Immature natural killer cell (primary cell): ENCODE measurements at regions not wholly inside any gene's neighbourhood (a gene's known extent, or its start where the extent isn't known, plus 50 kb on each side); places are given as distances from the start of the nearest gene placed in this dataset.
"Not testable (repeated sequence)": the region's sequence is repeated elsewhere in the genome, so short reads cannot be mapped to it uniquely, and the experiment has no call there.

ENCODE experiments used
- DNase-seq, 3 donors: peaks; one replicate each; pipeline ENCODE4 v3.0.0; 2022; ENCODE audit warnings: mixed read lengths in 1 of 3
- H3K27ac Mint-ChIP-seq, 6 donors: one replicate each; pipeline ENCODE4 v1.8.0; 2020; ENCODE audit warnings: mixed read lengths in 6 of 6, mild to moderate bottlenecking in 5 of 6, inconsistent platforms in 4 of 6, moderate library complexity in 3 of 6
- H3K27me3 Mint-ChIP-seq, 3 donors: one replicate each; pipeline ENCODE4 v1.8.0; 2020 to 2021; ENCODE audit warnings: low read depth in 3 of 3, mild to moderate bottlenecking in 3 of 3, mixed read lengths in 3 of 3, moderate library complexity in 3 of 3, inconsistent platforms in 1 of 3
- H3K36me3 Mint-ChIP-seq, 3 donors: one replicate each; pipeline ENCODE4 v1.8.0; 2020; ENCODE audit warnings: mixed read lengths in 3 of 3, inconsistent platforms in 2 of 3, mild to moderate bottlenecking in 2 of 3
- H3K4me1 Mint-ChIP-seq, 2 donors: one replicate each; pipeline ENCODE4 v1.8.0; 2020; ENCODE audit warnings: inconsistent platforms in 2 of 2, mild to moderate bottlenecking in 2 of 2, mixed read lengths in 2 of 2, moderate library complexity in 1 of 2
- H3K4me3 Mint-ChIP-seq, 5 donors: one replicate each; pipeline ENCODE4 v1.8.0; 2020; ENCODE audit warnings: mild to moderate bottlenecking in 5 of 5, mixed read lengths in 5 of 5, inconsistent platforms in 3 of 5, moderate library complexity in 3 of 5
- H3K9me3 Mint-ChIP-seq, 6 donors: one replicate each; pipeline ENCODE4 v1.8.0; 2020; ENCODE audit warnings: mild to moderate bottlenecking in 6 of 6, mixed read lengths in 6 of 6, inconsistent platforms in 4 of 6, moderate library complexity in 3 of 6

DNA sequence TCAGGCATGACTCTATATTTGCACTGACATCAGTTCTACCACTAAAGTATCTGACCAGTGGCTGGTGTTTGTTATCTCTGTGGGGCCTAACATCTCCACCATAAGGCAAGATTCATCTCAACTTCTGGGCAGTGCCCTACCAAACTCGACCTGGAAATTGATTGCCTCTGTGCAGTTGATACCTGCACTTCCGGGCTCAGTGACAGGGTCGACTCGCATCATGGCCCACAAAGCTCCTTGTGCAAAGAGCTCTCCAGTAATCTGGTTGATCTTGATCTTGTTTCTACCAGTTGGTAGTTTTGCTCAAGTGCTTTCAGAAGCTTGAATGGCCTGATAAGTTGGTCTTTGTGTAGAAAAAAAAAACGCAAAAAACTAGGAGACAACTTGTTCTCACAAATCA lies 501.1 kb upstream of the JAG1 start:
- no peak overlapping the region for H3K27ac Mint-ChIP-seq
- no peak for DNase-seq
- H3K9me3 Mint-ChIP-seq, result peaks cover 0 to 9% (median 3%) of the 10 kb centered on the region in 6 donors
- H3K27me3 Mint-ChIP-seq, result peaks cover 0 to 3% (median under 1%) of the 10 kb centered on the region in 3 donors
- H3K4me1 Mint-ChIP-seq, result no peaks in the 10 kb centered on the region
- no peaks in the 10 kb centered on the region for H3K36me3 Mint-ChIP-seq
- no peak overlapping the region for H3K4me3 Mint-ChIP-seq

DNA sequence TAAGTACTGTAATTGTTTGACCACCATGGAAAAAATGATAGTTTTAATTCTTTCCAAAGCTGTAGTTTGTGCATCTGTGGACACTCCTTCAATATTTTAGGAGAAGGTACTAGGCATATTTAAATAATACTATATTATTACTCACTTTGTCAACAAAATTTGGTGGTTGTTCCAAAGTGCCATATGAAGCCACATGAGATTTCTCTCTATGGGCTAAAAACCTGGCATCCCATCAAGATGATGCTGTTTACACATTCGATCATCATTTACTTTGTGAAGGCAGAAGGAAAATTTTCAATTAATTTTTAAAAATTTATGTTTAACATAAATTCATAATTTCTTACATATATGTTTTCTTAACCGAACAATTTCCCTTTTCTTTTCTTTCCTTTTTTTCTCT lies 502.6 kb upstream of the JAG1 start:
- peaks cover 0 to 3% (median 0%) of the 10 kb centered on the region in 3 donors for H3K36me3 Mint-ChIP-seq
- no peak overlapping the region for H3K4me3 Mint-ChIP-seq
- peaks cover 0 to 9% (median 3%) of the 10 kb centered on the region in 6 donors for H3K9me3 Mint-ChIP-seq
- no peak overlapping the region for H3K27ac Mint-ChIP-seq
- no peak for DNase-seq
- H3K4me1 Mint-ChIP-seq, result no peaks in the 10 kb centered on the region
- peaks cover 0 to 4% (median 0%) of the 10 kb centered on the region in 3 donors for H3K27me3 Mint-ChIP-seq

DNA sequence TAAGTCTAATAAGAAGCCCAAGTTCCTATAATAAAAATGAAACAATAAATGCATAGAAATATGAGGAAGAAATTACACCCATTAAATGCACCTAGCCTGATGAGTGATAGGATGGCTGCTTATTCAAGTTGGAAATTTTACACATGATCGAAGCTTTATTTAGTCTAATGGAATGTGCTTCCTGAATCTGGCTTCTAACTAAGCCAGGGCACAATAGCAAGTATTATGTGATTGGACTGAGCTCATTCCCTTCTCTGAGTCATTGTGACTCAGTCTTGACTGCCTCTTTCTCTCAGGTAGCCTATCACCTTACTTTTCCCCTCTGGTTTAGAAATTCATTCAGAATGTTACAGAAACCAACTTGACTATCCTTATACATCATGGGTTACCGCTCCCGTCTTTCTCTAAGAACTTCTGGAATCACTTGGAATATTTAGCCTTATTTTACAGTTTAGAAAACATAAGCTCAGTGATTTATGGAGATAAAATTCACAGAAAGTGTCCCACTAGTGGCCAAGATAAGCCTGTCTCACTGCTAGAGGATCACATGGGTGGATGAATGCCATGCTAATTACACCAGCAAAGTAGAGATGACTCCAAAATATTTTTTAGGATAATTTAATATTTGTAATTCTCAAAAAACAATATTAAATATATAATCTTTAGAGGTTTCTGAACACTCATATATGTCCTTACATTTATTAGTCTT lies 505.3 kb upstream of the JAG1 start:
- Mint-ChIP-seq H3K4me1 (no peaks in the 10 kb centered on the region), H3K27me3 (peaks cover 0 to 6% (median 0%) of the 10 kb centered on the region in 3 donors), H3K9me3 (peaks cover 0 to 9% (median 1%) of the 10 kb centered on the region in 6 donors), H3K27ac (no peak overlapping the region), H3K4me3 (no peak overlapping the region), H3K36me3 (peaks cover 0 to 3% (median 0%) of the 10 kb centered on the region in 3 donors)
- no peak for DNase-seq

DNA sequence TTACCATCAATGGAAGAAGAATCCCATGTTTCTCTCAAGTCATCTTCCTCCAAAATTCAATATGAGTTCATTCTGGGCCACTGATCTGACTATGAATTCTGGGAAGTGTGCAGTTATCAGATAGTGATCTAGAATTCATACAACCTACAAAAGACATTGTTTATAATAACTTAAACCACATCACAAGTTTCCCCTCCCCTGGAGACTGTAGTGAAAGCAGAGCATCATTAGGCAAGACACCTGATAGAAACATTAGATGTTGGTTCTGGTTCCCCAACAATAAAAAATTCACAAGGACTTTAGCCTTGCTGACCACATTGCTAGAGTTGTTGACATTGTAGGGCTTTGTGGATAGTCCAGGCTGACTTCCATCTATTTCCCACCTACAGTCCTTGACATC lies 506.4 kb upstream of the JAG1 start:
- Mint-ChIP-seq H3K27ac (no peak overlapping the region), H3K9me3 (peaks cover 0 to 10% (median 3%) of the 10 kb centered on the region in 6 donors), H3K27me3 (peaks cover 0 to 6% (median 0%) of the 10 kb centered on the region in 3 donors), H3K4me3 (no peak overlapping the region), H3K4me1 (no peaks in the 10 kb centered on the region), H3K36me3 (peaks cover 0 to 3% (median 0%) of the 10 kb centered on the region in 3 donors)
- no peak for DNase-seq

DNA sequence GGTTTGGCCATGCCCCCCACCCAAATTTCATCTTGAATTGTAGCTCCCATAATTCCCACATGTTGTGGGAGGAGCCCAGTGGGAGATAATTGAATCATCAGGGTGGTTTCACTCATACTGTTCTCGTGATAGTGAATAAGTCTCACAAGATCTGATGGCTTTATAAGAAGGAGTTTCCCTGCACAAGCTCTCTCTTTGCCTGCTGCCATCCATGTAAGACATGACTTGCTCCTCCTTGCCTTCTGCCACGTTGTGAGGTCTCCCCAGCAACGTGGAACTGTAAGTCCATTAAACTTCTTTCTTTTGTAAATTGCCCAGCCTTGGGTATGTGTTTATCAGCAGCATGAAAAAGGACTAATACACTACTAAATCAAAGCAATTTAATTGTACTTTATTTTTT lies 507.3 kb upstream of the JAG1 start:
- H3K27ac Mint-ChIP-seq, DNase-seq, H3K4me1 Mint-ChIP-seq, H3K27me3 Mint-ChIP-seq, H3K4me3 Mint-ChIP-seq, H3K36me3 Mint-ChIP-seq: not testable (repeated sequence)
- H3K9me3 Mint-ChIP-seq, result peaks cover 0 to 10% (median 2%) of the 10 kb centered on the region in 6 donors

DNA sequence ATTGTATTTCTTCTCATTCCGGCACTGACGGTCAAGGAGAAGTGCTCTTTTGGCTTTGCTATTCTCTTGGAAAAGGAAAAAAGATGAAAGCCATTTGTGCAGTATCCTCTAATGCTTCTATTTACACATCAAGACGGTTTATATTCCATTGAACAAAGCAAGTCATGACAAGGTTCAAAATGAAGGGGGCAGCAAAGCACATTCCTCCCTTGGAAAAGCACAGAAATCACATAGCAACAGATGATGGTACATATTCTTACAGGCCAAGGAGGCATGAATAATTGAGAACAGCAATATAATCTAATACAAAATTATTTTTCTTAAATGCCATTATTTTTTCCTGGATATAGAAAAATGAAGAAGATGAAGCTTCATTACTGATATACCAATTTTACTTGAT lies 508.2 kb upstream of the JAG1 start:
- H3K9me3 Mint-ChIP-seq, result peaks cover 0 to 9% (median 2%) of the 10 kb centered on the region in 6 donors
- no peaks in the 10 kb centered on the region for H3K4me1 Mint-ChIP-seq
- peaks cover 0 to 6% (median 0%) of the 10 kb centered on the region in 3 donors for H3K27me3 Mint-ChIP-seq
- no peak for DNase-seq
- H3K36me3 Mint-ChIP-seq, result peaks cover 0 to 3% (median 0%) of the 10 kb centered on the region in 3 donors
- H3K27ac Mint-ChIP-seq, result no peak overlapping the region
- H3K4me3 Mint-ChIP-seq, result no peak overlapping the region

DNA sequence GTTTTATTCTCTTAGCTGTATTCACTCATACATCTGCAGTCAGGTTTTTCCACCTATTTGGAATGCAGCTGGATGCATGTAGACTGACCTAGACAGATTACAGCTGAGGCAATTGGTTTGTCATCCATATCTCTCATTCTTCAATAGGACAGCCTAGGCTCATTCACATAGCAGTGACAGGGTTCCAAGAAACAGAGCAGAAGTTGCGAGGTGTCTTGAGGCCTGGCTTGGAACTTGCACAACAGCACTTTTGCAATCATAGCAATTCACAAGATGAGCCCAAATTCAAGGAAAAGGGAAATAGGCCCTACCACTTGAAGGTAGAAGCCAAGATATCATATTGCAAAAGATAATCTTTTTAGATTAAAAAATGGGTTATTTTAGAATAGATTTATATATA lies 508.9 kb upstream of the JAG1 start:
- H3K4me3 Mint-ChIP-seq, result no peak overlapping the region
- H3K4me1 Mint-ChIP-seq, result no peaks in the 10 kb centered on the region
- H3K27ac Mint-ChIP-seq, result no peak overlapping the region
- DNase-seq, result no peak
- peaks cover 0 to 7% (median 2%) of the 10 kb centered on the region in 6 donors for H3K9me3 Mint-ChIP-seq
- peaks cover 0 to 6% (median 5%) of the 10 kb centered on the region in 3 donors for H3K27me3 Mint-ChIP-seq
- peaks cover 0 to 3% (median 0%) of the 10 kb centered on the region in 3 donors for H3K36me3 Mint-ChIP-seq

DNA sequence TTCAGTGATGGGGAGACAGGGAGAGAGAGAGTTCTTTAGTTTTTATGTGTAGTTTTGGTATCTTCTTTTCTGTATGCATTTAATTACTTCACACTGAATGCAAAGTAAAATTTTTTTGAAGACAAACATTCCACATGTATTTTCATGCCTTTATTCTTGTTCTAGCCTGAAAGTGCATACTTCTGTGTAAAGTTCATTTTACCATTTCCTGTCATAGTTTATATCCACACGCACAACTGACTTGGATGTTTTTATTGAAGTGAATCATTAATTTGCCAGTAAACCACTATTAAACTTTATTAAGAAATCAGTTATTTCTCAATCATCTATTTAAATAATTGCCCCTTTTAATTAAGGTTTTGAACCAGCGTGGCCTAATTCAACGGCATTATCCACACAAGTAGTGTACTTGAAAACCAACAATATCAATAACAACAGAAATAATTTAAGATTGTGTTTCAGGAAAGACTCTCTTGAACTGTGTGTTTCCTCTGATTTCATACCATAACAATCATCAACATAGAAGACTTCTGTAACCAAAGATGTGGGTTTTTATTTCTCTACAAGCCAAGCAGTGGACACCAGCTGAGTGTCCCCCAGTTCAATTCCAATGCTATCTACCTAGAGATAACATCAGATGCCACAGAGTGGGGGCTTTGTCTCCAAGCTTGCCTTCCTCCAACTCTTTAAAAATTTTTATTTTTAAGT lies 512.7 kb upstream of the JAG1 start:
- H3K36me3 Mint-ChIP-seq, result no peaks in the 10 kb centered on the region
- no peak for DNase-seq
- H3K9me3 Mint-ChIP-seq, result peaks cover 0 to 6% (median under 1%) of the 10 kb centered on the region in 6 donors
- H3K4me1 Mint-ChIP-seq, result no peaks in the 10 kb centered on the region
- no peak overlapping the region for H3K27ac Mint-ChIP-seq
- peaks cover 1 to 5% (median 4%) of the 10 kb centered on the region in 3 donors for H3K27me3 Mint-ChIP-seq
- no peak overlapping the region for H3K4me3 Mint-ChIP-seq

DNA sequence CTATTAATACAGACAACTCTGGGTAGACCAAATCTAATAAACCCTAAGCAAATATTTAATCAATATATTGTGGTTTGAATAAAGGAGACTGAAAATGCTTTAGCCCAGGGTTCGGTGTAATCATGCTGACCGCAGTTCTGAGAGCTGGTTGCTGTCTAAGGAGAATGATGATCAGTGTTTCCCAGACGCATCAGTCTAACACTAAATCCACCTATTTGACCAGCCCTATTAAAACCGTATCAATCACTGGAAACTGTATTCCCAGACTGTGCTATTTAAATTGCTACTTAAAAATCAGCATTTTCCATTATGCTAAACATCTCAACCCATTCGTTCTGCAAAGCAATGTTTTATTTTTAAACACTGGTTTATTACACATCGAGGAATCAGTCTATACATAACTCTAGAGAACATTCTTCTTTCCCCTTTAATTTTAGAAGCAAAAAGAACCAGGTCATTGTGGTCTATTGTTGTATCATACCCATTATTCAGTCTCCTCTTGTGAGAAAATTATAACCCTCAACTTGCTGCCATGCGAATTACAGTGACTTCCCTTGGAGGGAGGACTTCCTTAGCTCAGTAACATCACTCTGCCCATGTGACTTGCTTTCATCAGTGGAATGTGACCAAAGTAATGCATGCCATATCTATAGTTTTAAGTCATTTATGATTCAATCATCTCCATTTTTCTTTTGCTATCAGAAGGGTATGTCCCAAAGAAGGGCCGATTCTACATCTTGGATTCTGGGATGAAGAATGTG lies 515.2 kb upstream of the JAG1 start:
- Mint-ChIP-seq H3K4me3 (no peak overlapping the region), H3K4me1 (no peaks in the 10 kb centered on the region), H3K27ac (no peak overlapping the region), H3K36me3 (no peaks in the 10 kb centered on the region), H3K27me3 (peaks cover 1 to 8% (median 2%) of the 10 kb centered on the region in 3 donors), H3K9me3 (peaks cover 0 to 6% (median under 1%) of the 10 kb centered on the region in 6 donors)
- no peak for DNase-seq

DNA sequence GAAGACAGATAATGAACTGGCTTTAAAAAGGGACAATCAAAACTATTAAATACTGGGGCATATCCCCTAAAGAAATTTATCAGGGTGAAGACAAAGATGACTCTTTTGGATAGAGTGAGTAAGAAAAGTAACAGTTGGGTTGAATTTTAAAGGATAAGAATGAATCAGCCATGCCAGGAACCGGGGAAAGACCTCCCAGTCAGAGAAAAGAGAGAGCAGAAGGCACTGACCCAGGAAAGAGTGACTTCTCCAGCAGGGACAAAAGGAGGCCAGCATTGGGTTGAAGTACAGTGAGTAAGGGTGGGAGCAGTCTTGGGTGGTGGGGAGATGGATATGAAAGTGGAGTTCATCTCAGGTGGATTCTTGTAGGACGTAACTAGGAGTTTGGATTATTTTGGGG lies 516.9 kb upstream of the JAG1 start:
- H3K4me3 Mint-ChIP-seq, result no peak overlapping the region
- no peaks in the 10 kb centered on the region for H3K4me1 Mint-ChIP-seq
- peaks cover 0 to 2% (median under 1%) of the 10 kb centered on the region in 6 donors for H3K9me3 Mint-ChIP-seq
- no peaks in the 10 kb centered on the region for H3K36me3 Mint-ChIP-seq
- peaks cover 1 to 8% (median 2%) of the 10 kb centered on the region in 3 donors for H3K27me3 Mint-ChIP-seq
- DNase-seq, result no peak
- H3K27ac Mint-ChIP-seq, result no peak overlapping the region

DNA sequence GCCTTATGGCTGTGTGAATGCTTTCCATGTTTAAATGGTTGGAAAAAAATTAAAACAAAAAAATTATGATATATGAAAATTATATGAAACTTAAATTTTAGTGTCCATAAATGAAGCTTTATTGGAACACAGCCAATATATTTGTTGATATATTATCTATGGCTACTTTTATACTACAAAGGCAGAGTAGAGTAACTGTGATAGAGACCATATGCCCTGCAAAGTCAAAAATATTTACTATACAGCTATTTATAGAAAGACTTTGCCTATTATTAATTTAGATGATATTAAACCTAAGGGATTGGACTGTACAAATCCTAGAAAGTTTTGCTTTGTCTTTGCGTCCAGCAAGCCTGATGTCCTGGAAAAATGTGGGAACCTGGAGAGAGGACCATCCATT lies 518.3 kb upstream of the JAG1 start:
- H3K9me3 Mint-ChIP-seq, result peaks cover 0 to 2% (median under 1%) of the 10 kb centered on the region in 6 donors
- peaks cover 1 to 7% (median 2%) of the 10 kb centered on the region in 3 donors for H3K27me3 Mint-ChIP-seq
- H3K4me1 Mint-ChIP-seq, result no peaks in the 10 kb centered on the region
- no peak overlapping the region for H3K4me3 Mint-ChIP-seq
- H3K27ac Mint-ChIP-seq, result no peak overlapping the region
- no peaks in the 10 kb centered on the region for H3K36me3 Mint-ChIP-seq
- DNase-seq, result no peak

DNA sequence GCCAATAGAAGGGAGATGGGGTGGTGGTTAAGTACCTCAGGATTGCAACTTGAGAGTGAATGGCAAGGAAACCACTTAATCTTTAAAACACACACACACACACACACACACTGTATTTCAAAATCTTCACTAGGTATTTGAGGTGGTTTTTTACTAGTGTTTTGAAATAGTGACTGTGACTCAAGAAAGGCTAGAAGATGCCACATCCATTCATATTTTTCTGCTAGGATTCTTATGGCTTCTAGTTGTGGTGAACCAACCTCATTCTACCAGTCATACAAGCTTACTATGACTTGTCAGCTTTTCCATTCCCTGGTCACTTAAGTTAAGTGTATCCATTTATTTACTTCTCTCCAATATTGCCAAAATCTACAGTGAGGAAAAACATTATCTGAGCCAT lies 519.4 kb upstream of the JAG1 start:
- no peak for DNase-seq
- Mint-ChIP-seq H3K27ac (no peak overlapping the region), H3K4me1 (no peaks in the 10 kb centered on the region), H3K9me3 (peaks cover 0 to 4% (median under 1%) of the 10 kb centered on the region in 6 donors), H3K4me3 (no peak overlapping the region), H3K36me3 (no peaks in the 10 kb centered on the region), H3K27me3 (peaks cover 1 to 3% (median 2%) of the 10 kb centered on the region in 3 donors)

DNA sequence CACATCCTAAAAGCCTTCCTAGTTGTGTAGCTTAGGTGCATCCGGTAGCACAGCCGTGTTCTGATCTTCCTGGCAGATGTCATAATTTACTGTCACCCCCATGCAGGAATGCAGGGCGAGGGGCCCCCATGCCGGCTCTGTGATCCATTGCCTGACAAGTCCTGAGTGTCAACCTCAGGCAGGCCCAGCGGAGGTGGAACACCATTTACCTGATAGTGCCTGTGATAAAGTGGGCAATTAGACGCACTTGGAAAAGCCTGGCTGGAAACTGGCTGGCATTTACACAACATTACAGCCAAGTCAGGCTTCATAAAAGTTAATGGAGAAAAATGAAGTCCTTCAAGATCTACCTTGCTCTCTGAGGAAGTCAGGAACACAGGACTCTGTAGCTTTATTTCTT lies 521.4 kb upstream of the JAG1 start:
- H3K9me3 Mint-ChIP-seq, result peaks cover 0 to 4% (median under 1%) of the 10 kb centered on the region in 6 donors
- H3K27me3 Mint-ChIP-seq, result peaks cover 1 to 3% (median 2%) of the 10 kb centered on the region in 3 donors
- no peak for DNase-seq
- no peaks in the 10 kb centered on the region for H3K36me3 Mint-ChIP-seq
- no peaks in the 10 kb centered on the region for H3K4me1 Mint-ChIP-seq
- no peak overlapping the region for H3K4me3 Mint-ChIP-seq
- no peak overlapping the region for H3K27ac Mint-ChIP-seq
